ENCODE measurements at regions not wholly inside any gene's neighbourhood (a gene's known extent, or its start where the extent isn't known, plus 50 kb on each side); places are given as distances from the start of the nearest gene placed in this dataset.

DNA sequence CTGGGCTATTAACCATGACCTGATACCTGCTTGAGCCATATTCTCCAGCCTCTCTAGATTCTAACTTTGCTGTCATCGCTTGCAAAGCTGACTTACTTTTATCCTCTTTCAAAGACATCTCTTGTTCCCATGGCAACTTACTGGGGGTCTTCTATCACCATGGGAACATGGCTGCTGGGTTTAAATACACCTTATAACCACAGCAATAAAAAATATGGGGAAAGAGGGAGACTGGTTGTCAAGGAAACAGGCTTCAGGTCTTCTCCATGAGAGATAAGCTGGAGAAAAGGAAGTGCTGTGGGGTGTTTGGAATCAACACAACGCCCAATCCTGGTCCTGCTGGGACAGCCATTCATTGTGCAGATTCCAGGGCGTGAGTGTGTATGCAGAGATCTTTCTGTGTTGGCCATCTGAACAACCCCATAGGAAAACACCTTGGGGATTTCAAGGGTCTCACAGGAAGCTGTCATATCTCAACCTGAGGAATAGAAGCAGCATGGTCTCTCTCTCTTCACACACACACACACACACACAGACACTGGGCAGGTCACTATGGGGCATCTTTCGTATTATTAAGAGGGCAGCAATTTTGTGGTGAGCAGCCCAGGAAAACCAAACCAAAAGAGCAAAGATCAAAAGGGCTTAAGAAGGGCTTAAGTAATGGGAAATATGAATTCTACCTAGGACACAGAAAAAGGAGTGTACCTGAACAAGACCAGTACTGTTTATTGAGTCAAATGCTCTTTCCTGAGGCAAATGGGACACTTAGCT is 344.7 kb upstream of the NCAM1 start:
- no peaks in the 10 kb centered on the region for H3K36me3 ChIP-seq
- TF ChIP-seq, protein P1, sequence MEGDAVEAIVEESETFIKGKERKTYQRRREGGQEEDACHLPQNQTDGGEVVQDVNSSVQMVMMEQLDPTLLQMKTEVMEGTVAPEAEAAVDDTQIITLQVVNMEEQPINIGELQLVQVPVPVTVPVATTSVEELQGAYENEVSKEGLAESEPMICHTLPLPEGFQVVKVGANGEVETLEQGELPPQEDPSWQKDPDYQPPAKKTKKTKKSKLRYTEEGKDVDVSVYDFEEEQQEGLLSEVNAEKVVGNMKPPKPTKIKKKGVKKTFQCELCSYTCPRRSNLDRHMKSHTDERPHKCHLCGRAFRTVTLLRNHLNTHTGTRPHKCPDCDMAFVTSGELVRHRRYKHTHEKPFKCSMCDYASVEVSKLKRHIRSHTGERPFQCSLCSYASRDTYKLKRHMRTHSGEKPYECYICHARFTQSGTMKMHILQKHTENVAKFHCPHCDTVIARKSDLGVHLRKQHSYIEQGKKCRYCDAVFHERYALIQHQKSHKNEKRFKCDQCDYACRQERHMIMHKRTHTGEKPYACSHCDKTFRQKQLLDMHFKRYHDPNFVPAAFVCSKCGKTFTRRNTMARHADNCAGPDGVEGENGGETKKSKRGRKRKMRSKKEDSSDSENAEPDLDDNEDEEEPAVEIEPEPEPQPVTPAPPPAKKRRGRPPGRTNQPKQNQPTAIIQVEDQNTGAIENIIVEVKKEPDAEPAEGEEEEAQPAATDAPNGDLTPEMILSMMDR (IDR thresholded peaks at IDR 0.05), result no peak
- ATAC-seq (no peak), DNase-seq (no peak)
- H3K4me3 ChIP-seq, result no peak overlapping the region
- H3K27ac ChIP-seq, result no peak overlapping the region
- intact Hi-C loops (cut with DNase I), result no loop called here
- H3K27me3 ChIP-seq, result no peaks in the 10 kb centered on the region
- no peaks in the 10 kb centered on the region for H3K9me3 ChIP-seq
- H3K4me1 ChIP-seq, result no peaks in the 10 kb centered on the region

DNA sequence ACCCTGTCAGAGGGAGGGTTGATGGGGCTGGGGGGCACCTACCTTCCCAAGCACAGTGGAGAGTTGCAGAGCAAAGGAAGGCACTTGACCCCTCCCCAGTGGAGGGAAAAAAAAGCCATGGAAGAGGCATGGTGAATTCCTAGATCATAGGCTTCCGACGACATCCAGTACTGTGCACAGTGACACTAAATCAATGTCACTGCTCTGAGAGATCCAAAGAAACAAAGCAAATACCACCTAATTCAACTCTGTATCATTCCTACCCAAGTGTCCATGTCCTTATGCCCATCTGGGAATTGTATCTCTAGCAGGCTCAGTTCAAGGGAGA is 344.2 kb upstream of the NCAM1 start:
- DNase-seq (no peak), ATAC-seq (no peak)
- Histone ChIP-seq H3K36me3 (no peaks in the 10 kb centered on the region), H3K27ac (no peak overlapping the region), H3K4me1 (no peaks in the 10 kb centered on the region), H3K9me3 (no peaks in the 10 kb centered on the region), H3K4me3 (no peak overlapping the region), H3K27me3 (no peaks in the 10 kb centered on the region)
- intact Hi-C loops (cut with DNase I), result no loop called here
- TF ChIP-seq, protein P1 (IDR thresholded peaks at IDR 0.05), result no peak

DNA sequence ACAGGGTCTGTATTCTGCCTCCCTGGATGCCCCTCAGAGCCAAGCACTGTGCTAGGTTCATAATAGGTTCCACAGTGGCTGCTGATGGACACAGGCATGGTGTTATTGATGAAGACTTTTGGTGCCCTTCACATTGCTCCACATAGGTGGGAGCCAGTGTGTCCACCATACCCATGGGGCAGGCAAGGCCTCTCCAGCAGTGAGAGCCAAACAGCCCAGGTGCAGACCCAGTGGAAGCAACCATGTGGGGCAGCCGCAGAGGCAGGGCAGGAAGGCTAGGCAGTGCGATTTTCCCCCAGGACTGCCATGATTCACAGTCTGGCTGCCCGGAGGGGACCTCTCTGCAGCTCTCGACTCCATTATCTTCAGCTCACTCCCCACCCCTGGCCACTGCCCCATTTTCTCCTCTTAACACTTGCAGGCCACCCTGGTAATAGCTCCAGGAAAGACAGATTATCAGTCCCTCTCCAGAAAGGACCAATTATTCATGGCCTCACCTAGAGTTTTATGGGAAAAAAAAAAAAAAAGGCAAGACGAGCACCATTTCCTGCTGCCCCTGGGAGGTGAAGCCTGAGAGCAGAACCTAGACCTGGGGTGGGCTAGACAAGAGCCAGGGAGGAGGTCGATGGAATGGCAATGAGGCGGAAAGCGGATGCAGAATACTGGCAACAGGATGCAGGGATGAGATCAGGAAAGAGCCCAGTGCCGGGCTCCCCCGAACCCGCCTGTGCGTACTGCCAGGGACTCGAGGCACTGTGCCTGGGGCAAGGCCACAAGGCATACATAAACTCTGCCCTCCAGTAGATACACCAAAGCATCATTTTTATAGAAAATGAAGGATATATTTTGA is 343.0 kb upstream of the NCAM1 start:
- ATAC-seq (no peak), DNase-seq (no peak)
- TF ChIP-seq, protein P1 (IDR thresholded peaks at IDR 0.05), result no peak
- intact Hi-C loops (cut with DNase I), result no loop called here
- no peak overlapping the region for H3K27ac ChIP-seq
- no peaks in the 10 kb centered on the region for H3K4me1 ChIP-seq
- no peaks in the 10 kb centered on the region for H3K27me3 ChIP-seq
- no peaks in the 10 kb centered on the region for H3K36me3 ChIP-seq
- H3K9me3 ChIP-seq, result no peaks in the 10 kb centered on the region
- no peak overlapping the region for H3K4me3 ChIP-seq

DNA sequence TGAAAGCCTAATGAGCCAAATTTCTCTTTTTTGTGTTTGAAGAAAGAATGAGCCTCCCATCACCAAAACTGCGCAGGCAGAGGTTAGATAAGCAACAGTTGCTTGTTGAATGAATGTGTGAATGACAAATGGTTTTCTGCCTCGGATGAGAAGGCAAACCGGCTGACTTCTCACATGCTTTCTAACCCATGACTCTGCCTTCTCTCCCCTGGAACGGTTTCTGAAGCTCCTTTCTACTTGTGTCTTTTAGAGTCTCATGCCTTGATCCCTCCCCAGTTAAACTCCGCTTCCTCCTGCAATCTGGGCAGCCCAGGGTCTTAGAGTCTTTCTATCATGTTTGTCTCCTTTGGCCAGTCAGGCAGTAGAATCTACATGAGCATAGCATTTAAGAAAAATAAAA is 342.1 kb upstream of the NCAM1 start:
- DNase-seq, result no peak
- H3K27me3 ChIP-seq, result no peaks in the 10 kb centered on the region
- H3K27ac ChIP-seq, result no peak overlapping the region
- no peak for ATAC-seq
- intact Hi-C loops (cut with DNase I), result no loop called here
- no peaks in the 10 kb centered on the region for H3K9me3 ChIP-seq
- H3K36me3 ChIP-seq, result no peaks in the 10 kb centered on the region
- no peak overlapping the region for H3K4me3 ChIP-seq
- H3K4me1 ChIP-seq, result no peaks in the 10 kb centered on the region
- TF ChIP-seq, protein P1 (IDR thresholded peaks at IDR 0.05), result no peak

DNA sequence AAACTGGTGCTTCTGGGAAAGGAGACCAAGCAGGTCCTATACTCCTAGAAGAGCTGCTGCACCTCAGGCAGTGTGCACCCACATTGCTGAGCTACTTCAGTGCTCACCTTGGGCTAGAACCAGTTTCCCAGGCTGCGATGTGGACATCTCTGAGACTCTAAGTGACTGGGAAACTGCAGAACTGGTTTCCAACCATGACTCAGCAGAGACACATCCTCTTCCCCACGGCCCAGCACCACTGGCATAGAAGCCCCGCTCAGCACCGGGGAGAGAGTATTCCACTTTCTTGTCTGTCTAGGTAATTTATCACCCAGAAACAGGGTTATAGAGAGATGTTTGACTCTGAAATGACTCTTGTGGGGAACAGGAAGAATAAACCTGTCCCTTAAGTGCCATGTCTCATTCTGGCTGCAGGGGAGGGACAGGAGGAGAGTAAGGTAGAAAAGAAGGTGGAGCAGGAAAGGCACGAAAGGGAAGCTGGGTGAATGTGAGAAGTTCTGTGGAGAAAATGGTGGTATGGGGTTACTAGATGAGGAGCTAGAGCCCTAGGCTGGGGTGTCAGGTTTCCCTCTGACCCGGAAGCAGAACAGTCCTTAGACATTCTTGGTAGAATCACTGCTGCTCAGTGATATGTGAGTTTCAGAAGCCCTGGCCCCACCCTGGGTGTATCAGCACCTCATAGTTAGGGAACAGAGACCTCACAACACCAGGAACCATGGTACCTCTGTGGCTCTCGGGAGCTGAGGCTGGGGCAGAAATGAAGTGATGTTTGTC is 340.4 kb upstream of the NCAM1 start:
- Histone ChIP-seq H3K4me3 (no peak overlapping the region), H3K27ac (no peak overlapping the region), H3K27me3 (no peaks in the 10 kb centered on the region), H3K36me3 (no peaks in the 10 kb centered on the region), H3K4me1 (no peaks in the 10 kb centered on the region), H3K9me3 (no peaks in the 10 kb centered on the region)
- ATAC-seq (no peak), DNase-seq (no peak)
- intact Hi-C loops (cut with DNase I), result no loop called here
- TF ChIP-seq, protein P1 (IDR thresholded peaks at IDR 0.05), result no peak
